Fibroblast of upper back skin (primary cell): ENCODE measurements at regions not wholly inside any gene's neighbourhood (a gene's known extent, or its start where the extent isn't known, plus 50 kb on each side); places are given as distances from the start of the nearest gene placed in this dataset.

Source experiments
- DNase-seq: peaks from one replicate; pipeline ENCODE4 v3.0.0-alpha.2; 2013

DNA sequence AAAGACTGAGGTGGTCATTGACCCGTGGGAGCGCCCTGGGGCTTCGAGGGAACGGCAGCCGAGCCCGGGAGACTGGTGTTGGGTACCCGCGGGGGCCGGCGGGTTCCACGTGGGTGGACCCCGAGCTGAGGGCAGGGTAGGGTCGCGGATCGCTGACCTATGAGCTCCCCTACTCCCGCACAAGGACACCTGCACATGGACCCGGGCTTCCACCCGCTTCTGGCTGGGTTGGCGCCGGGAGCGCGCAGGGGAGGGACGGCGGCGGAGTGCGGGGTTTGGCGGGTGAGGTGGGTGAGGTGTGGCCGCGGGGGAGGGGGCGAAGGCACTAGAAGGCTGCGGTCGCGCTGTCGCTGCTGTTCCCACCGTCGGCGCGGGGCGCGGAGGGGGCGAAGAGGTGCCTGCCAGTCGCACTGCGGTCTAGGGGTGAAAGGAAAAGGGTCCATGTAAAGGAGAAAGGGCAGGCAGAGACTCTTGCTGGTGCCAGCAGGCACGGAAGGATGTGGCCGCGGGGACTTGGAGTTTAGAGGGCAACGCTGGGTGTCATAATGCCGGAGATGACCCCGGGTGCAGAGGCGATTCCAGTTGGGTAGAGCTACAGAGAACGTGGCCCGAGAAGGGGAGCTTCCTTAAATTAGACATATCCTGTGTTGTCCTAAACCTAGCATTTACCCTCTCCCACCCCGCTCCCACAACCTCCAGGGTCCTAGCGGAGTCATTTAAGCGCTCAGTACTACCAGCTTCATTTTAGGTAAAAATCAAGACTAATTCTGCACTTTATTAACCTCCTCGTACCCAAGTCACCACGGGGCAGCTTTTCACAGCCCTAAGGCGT, 245.9 kb upstream of the TOPAZ1 start:
- no peak for DNase-seq

DNA sequence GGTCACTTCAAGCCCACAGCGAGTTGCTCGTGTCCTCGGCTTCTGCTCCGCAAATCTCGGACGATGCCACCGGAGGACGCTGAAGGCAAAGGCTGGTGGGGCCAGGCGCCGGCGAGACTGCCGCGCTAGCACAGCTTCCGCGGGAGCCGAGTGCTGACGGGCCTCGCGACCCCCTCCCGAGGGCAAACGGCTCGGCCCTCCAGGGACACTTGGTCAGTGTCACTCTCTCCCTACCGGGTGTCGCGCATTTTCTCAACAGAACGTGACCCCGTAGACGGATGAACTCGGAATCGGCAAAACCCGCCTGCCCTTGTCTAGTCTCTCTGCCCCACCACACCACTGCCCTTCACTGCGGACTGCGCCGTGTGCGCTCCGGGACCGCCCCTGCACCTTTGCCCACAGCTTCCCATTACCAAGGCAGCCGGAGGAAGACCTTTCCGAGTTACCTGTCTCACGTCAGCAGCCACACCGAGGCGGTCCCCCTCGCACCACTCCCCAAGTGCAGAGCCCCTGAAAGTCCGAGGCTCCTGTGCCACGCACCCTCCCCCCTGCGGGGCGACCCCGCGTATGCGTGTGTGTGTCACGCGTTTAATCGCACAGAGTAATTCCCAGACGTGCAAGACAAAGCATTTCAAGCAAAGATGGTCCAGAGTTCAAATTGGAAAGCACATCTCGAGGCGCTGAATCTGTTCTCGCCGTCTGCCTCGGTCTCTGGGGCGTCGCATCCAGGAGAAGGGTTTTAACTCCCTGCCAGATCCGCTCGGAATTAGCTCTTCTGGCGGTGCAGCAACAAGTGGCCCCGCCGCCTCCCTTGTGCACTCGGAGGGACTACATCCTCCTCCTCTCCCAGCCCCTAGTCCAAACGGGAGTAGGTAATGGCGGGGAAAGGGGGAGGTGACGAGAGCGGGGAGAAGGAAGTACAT, 245.0 kb upstream of the TOPAZ1 start:
- no peak for DNase-seq

DNA sequence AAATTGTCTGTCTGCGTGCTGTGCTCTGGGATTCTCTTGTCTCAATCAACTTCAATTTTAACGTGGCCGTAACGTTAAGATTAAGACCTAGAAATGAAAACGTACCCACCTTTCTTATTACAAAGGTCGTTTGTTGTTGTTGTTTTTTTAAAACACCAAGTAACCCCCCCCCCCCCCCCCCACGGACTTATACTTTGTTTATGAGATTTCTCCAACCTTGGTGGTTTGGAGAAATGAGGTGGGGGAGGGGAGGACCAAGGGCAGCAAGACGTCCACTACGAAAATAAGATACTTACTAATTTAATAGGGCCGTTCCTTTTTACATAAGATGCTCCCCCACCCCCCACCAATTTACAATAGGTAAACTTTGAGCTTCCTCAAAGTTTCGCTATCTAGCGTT, 244.4 kb upstream of the TOPAZ1 start:
- DNase-seq = no peak

GRCh38 chr3:43997788-43998369, 243.8 kb upstream of the TOPAZ1 start:
- DNase-seq = no peak

- no peak for DNase-seq
Observed at GRCh38 chr3:43998370-43998835, 243.3 kb upstream of the TOPAZ1 start.

DNA sequence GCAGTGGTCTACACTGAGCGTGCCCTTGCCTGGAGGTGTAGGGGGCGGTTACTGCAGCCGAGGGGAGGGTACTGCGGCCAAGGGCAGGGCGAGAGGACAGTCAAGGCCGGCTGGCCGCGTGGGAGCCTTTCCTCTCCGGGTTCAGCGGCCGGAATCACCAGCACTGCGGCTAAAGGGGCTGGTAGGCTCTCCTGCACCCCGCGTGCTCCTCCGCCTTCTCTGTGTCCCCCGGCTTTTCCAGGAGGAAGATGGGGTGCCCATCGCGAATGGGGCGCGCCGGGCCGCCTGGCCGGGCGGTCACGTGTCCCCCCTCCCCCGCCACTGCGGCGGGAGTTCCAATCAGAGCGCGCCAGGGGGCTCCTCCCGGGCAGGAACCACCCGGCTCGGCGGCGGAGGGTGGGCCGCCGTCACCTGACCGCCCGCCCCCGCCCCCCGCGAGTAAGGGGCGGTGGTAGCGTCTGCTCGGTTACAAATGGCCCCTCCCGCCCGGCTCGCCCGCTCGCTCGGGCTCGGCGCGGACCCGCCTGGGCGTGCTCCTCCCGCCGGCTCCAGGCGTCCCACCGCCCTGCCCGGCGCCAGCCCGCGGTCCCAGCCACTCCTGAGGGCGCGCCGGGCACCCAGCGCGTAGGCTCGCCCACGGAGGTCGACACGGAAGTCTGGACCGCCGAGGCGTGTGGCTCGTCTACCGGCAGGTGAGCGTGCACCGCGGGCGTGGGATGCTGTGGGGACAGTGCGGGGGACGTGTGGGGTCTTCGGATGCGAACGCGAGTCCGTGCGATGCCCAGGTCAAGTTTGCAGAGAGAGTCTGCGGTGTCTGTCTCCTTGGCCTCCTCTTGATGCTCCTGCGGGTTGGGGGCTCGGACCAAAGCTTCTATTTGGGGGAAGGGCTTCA, 242.6 kb upstream of the TOPAZ1 start:
- peak; percentile 49 for DNase-seq

GRCh38 chr3:43999728-44000319, 241.9 kb upstream of the TOPAZ1 start:
- no peak for DNase-seq

DNA sequence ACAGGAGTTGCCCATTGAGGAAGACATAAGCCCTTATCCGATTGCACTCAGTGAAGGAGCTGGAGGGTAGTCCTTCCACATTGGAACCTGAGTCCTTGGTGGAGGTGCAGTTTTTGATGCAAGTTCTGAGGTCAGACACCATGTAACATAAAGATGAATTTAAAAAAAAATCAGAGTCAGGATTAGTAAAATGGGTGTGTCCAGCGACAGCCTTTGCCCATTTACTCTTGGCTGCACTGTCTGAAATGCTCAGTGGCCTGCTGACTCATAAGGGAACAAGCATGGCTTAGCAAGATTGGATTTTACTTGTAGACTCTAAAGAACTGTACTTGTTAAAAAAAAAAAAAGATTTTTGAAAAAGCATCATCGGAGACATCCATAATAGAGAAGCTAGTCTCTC, 241.1 kb upstream of the TOPAZ1 start:
- peak; percentile 26 for DNase-seq

DNA sequence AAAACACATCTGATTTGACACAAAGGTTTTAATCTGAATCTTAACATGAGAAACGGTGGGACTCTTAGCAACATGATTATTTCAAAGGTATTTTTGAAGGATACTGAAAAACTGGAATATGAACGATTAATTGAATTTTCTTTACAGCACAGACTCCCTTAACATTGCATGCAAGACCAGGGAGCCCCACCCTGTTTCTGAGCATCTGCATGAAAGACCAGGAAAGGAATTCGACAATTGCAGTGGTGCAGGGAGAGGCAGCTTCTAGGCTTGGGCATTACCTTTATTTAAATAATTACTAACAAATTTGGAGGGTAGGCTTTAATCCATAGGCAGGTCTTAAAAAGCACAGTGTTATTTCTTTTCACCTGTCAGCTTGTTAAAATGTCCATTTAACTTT, 240.6 kb upstream of the TOPAZ1 start:
- no peak for DNase-seq

- DNase-seq = no peak
Observed at GRCh38 chr3:44003801-44004200, 237.9 kb upstream of the TOPAZ1 start.

DNA sequence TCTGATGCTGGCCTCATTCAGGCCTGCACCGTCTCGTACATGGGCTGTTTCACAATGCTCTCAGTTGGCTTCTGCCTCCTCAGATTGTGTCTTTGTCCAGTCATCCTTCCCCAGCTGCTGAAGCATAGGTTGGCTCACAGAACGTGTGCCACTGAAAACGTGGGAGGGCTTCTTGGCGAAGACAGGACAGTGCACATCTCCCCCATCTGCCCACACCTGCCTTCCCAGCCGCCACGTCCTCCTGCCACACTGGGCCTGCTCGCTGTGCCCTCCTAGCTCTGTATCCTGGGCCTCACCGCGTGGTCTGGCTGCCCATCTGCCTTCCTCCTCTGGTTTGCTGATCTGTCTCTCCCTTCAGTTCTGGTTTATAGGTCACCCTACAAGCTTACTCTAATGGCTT, 230.0 kb upstream of the TOPAZ1 start:
- no peak for DNase-seq

GRCh38 chr3:44012160-44012899, 229.4 kb upstream of the TOPAZ1 start:
- DNase-seq = no peak

DNA sequence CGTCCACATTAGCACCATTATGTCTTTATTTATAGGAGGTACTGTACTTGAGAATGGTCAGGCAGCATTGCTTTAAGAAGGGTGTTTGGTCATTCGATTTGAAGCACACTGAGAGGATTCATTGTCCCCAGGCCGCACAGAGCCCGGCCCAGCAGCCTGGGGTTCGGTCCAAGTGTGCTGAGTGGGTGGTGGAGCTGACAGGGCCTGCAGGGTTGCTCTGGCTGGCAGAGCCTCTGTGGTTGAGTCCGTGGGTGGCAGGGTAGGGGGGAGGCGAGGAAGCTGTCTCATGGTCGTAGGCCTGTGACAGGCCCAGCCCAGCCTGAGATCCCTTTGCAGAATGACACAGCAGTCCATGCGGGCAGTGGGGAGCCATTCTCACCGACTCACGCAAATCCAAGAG, 227.7 kb upstream of the TOPAZ1 start:
- DNase-seq = no peak

- DNase-seq = no peak
Observed at GRCh38 chr3:44015170-44015569, 226.5 kb upstream of the TOPAZ1 start.

DNA sequence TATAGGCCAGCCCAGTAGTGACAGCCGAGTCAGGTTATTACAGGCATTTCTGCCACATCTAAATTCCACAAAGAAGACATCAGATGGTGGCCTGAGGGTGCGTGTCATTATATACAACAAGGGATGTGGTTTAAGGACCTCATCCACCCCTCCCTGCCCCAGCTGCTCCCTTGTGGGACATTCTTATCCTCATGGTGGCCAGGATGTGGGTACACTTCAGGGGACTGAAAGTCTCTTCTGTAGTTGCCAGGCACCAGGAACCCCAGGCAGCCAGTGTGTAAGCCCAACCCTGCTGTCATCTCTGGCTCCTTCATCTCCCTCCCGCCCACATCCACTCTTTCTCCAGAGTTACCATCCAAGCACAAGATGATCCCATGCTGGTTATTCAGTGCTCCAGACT, 224.9 kb upstream of the TOPAZ1 start:
- no peak for DNase-seq

GRCh38 chr3:44018926-44019325, 222.8 kb upstream of the TOPAZ1 start:
- DNase-seq = no peak

DNA sequence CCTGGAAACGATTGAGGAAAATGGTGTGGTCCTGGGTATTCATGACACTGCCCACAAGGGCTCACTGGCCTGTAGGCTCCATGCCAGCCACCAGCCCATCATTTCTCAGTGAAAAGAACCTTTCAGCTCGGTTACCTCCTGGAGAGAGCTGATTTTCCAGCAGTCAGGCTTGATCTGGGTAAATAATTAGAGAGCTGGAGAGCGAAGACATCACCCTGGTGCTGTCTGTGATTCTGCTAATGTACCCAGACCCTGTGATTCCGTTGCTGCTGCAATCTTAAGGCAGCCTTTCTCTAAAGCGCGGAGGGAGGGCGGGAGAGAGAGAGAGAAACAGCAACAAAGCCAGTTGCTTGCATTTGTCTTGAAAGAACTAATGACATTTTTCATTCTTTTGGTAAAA, 221.9 kb upstream of the TOPAZ1 start:
- no peak for DNase-seq

GRCh38 chr3:44020143-44020542, 221.5 kb upstream of the TOPAZ1 start:
- no peak for DNase-seq

GRCh38 chr3:44021651-44022594, 219.8 kb upstream of the TOPAZ1 start:
- no peak for DNase-seq

- no peak for DNase-seq
Observed at GRCh38 chr3:44023961-44024593, 217.6 kb upstream of the TOPAZ1 start.
